T-helper 2 cell (primary cell): ENCODE measurements at regions not wholly inside any gene's neighbourhood (a gene's known extent, or its start where the extent isn't known, plus 50 kb on each side); places are given as distances from the start of the nearest gene placed in this dataset.
"Not testable (repeated sequence)": the region's sequence is repeated elsewhere in the genome, so short reads cannot be mapped to it uniquely, and the experiment has no call there.

Experiments
- DNase-seq, 5 experiments: peaks; one replicate each; pipeline versions ENCODE4 v3.0.0 to v3.0.0-alpha.2; 2012 to 2022

- no peak for DNase-seq
Observed at GRCh38 chr3:6229778-6230410, 631.0 kb upstream of the GRM7 start.

DNA sequence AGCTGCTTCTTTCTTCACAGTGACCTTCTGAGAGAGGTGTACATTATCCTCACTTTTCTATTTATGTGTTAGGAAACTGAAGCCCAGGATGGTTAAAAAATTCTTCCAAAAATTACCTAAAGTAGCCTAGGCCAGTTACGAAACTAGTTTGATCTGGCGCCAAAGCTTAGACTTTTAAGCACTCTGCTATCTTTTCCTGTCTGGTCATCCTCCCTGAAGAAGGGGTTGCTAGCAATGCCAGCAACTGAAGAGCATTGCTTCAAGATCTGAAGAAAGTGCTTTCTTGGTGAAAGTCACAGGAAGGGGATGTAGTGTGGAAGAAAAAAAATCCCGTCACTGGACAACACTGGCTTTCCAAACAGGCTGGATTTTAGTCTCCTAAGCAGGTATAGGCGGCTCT, 618.8 kb upstream of the GRM7 start:
- DNase-seq, result no peak

- no peak for DNase-seq
Observed at GRCh38 chr3:6248528-6248927, 612.4 kb upstream of the GRM7 start.

GRCh38 chr3:6249679-6250078, 611.2 kb upstream of the GRM7 start:
- DNase-seq, result no peak

- DNase-seq, result no peak
Observed at GRCh38 chr3:6250167-6250566, 610.7 kb upstream of the GRM7 start.

GRCh38 chr3:6251612-6252400, 609.1 kb upstream of the GRM7 start:
- DNase-seq, result no peak

DNA sequence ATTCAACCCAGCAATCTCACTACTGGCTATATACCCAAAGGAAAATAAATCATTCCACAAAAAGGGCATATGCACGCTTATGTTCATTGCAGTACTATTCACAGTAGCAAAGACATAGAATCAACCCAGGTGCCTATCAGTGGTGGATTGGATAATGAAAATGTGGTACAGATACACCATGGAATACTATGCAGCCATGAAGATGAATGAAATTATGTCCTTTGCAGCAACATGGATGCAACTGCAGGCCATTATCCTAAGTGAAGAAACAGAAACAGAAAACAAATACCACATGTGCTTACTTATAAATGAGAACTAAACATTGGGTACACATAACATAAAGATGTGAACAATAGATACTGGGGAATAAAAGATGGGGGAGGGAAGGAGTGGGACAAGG, 606.4 kb upstream of the GRM7 start:
- DNase-seq, result no peak

GRCh38 chr3:6255229-6255628, 605.7 kb upstream of the GRM7 start:
- no peak for DNase-seq

- DNase-seq, result no peak
Observed at GRCh38 chr3:6260551-6261191, 600.2 kb upstream of the GRM7 start.

GRCh38 chr3:6262010-6262409, 598.9 kb upstream of the GRM7 start:
- DNase-seq, result no peak

GRCh38 chr3:6264036-6264435, 596.9 kb upstream of the GRM7 start:
- DNase-seq, result no peak

- no peak for DNase-seq
Observed at GRCh38 chr3:6264906-6265305, 596.0 kb upstream of the GRM7 start.

GRCh38 chr3:6266135-6266534, 594.8 kb upstream of the GRM7 start:
- DNase-seq, result no peak

- DNase-seq, result no peak
Observed at GRCh38 chr3:6273878-6274277, 587.0 kb upstream of the GRM7 start.

- no peak for DNase-seq
Observed at GRCh38 chr3:6281662-6282061, 579.3 kb upstream of the GRM7 start.

GRCh38 chr3:6282918-6283317, 578.0 kb upstream of the GRM7 start:
- DNase-seq, result no peak

DNA sequence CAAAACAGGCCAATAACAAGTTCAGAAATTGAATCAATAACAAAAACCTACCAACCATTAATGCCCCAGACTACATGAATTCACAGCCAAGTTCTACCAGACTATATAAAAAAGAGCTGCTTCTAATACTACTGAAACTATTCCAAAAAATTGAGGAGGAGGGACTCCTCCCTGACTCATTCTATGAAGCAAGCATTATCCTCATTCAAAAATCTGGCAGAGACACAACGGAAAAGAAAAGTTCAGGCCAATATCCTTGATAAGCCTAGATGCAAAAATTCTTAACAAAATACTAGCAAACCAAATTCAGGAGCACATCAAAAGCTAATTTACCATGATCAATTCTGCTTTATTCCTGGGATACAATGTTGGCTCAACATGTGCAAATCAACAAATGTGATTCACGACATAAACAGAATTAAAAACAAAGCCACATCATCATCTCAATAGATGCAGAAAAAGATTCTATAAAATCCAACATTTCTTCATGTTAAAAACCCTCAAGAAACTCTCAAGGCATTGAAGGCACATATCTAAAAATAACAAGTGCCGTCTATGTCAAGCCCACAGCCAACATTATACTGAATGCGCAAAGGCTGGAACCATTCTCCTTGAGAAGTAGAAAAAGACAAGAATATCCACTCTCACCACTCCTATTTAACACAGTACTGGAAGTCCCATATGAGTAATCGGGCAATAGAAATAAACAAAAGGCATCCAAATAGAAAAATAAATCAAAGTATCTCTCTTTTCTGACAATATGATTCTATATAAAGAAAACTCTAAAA, 573.6 kb upstream of the GRM7 start:
- DNase-seq, result no peak

DNA sequence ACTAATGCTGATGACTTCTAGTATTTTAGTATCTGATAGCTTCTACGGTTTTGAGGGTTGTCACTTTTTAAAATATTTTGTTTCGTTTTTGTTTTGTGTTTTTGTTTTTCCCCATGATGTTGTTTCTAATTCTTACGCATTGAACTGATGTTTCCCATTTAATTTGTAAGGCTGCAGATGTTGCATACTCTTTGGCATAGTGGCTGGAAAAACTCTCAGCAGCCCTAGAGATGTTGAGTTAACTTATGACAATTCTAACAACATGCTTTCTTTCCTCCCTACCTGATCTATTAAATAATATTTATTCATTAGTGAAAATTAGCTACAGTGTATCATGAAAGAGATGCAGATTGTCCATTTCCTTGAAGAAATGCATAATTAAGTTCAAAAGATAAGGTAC, 559.3 kb upstream of the GRM7 start:
- DNase-seq, result no peak

- DNase-seq, result no peak
Observed at GRCh38 chr3:6315906-6316305, 545.0 kb upstream of the GRM7 start.

DNA sequence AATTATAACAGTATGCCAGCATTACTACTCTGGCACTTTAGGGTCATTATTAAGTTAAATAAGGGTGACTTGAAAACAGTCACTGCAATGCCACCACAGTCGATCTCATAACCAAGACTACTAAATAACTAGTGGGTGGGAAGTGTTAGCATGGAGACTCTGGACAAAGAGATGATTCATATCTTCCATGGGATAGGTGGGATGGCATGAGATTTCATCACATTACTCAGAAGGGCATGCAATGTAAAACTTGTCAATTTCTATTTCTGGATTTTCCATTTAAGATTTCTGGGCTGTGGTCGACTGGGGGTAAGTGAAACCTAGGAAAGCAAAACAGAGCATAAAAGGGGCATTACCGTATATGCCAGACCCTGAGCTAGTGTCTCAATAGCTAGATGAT, 538.9 kb upstream of the GRM7 start:
- no peak for DNase-seq

DNA sequence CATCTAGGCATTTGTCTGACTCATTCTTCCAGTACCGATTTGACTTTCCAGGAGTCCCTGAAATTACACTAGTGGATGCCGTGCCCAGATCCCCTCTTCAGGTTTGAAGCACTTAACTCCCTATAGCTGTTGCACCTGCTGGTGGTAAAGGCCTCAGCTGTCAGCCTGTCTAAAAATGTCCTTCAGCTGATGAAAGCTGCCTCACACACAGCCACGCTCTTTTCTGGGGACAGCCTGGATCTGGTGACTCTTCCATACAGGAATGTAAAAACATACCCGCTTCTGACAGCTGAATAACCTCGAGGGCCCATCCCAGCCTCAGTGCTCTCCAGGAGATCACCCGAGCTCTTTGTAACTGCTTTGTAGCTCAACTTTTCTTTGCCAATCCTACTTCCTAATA, 534.1 kb upstream of the GRM7 start:
- no peak for DNase-seq

DNA sequence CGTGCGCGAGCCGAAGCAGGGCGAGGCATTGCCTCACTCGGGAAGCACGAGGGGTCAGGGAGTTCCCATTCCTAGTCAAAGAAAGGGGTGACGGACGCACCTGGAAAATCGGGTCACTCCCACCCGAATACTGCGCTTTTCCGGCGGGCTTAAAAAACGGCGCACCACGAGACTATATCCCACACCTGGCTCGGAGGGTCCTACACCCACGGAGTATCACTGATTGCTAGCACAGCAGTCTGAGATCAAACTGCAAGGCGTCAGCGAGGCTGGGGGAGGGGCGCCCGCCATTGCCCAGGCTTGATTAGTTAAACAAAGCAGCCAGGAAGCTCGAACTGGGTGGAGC, 520.0 kb upstream of the GRM7 start:
- not testable (repeated sequence) for DNase-seq

DNA sequence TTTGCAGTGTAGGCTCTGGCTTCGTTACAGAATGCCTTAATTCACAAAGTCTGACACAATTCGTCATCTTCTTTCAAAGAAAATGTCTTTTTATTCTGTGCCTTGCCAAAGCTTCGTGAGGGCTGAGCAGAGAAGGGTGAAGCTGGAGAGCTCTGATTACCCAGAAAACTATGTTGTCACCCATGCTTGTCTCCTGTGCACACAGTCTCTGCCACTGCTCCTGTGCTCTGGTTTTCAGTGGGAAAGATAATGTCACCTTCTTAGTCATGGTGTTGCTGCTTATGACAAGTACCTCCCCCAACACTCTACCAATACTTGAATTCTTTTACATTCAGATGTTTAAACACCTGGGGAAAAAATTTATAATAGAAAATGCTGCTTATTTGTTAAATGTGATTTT, 509.2 kb upstream of the GRM7 start:
- DNase-seq, result no peak

GRCh38 chr3:6354653-6355052, 506.3 kb upstream of the GRM7 start:
- DNase-seq, result no peak
